ENCODE measurements at regions not wholly inside any gene's neighbourhood (a gene's known extent, or its start where the extent isn't known, plus 50 kb on each side); places are given as distances from the start of the nearest gene placed in this dataset.

- TF ChIP-seq CBX5 (IDR thresholded peaks at IDR 0.05; ENCODE audit: low read depth), result no peak
- TF ChIP-seq NR2C1 (IDR thresholded peaks at IDR 0.05), result no peak
- TF ChIP-seq MTA3 (IDR thresholded peaks at IDR 0.05; ENCODE audit: borderline replicate concordance, low read length), result peak; percentile 86; the same call in 1 of the 2 replicates
- TF ChIP-seq ZNF384 (IDR thresholded peaks at IDR 0.05; ENCODE audit: borderline replicate concordance, low read depth, low read length), result no peak
- no peak for TF ChIP-seq BRCA1 (IDR thresholded peaks at IDR 0.05; ENCODE audit: low read depth, low read length)
- peak; percentile 95 for TF ChIP-seq ATF7 (IDR thresholded peaks at IDR 0.05; ENCODE audit: low read depth)
- TF ChIP-seq FOXK2 (IDR thresholded peaks at IDR 0.05), result no peak
- TF ChIP-seq YY1 (IDR thresholded peaks at IDR 0.05; ENCODE audit: low read depth, low read length), result no peak
- TF ChIP-seq RAD51 (IDR thresholded peaks at IDR 0.05), result no peak
- TF ChIP-seq PBX3 (IDR thresholded peaks at IDR 0.05; ENCODE audit: insufficient replicate concordance, low read depth, low read length), result no peak
- TF ChIP-seq CTCF (IDR thresholded peaks at IDR 0.05 in 2 of 3, conservative IDR thresholded peaks at IDR 0.05 in 1 of 3; ENCODE audit: control insufficient read depth in 2 of 3, extremely low read depth in 1 of 3, insufficient read depth in 1 of 3, low read depth in 3 of 3, low read length in 3 of 3), result no peak
- TF ChIP-seq ESRRA (IDR thresholded peaks at IDR 0.05; ENCODE audit: low read length), result no peak
- TF ChIP-seq TCF12 (IDR thresholded peaks at IDR 0.05; ENCODE audit: low read depth, low read length), result no peak
- TF ChIP-seq MTA2 (IDR thresholded peaks at IDR 0.05; ENCODE audit: low read depth), result peak; percentile 94
- no peak for TF ChIP-seq E2F4 (IDR thresholded peaks at IDR 0.05; ENCODE audit: low read depth, low read length)
- no peak for TF ChIP-seq ZNF274 (IDR thresholded peaks at IDR 0.05; ENCODE audit: insufficient read depth, insufficient read length)
- TF ChIP-seq ZNF207 (IDR thresholded peaks at IDR 0.05; ENCODE audit: borderline replicate concordance), result no peak
- TF ChIP-seq BHLHE40 (IDR thresholded peaks at IDR 0.05; ENCODE audit: borderline replicate concordance in 1 of 2, low read depth in 2 of 2, low read length in 1 of 2), result peak; percentile 26 to 54; a peak in 1 of 4 replicates
- no peak for TF ChIP-seq TAF1 (IDR thresholded peaks at IDR 0.05; ENCODE audit: borderline replicate concordance, low read depth, low read length)
- no peak for TF ChIP-seq SMARCA5 (IDR thresholded peaks at IDR 0.05)
- TF ChIP-seq TARDBP (IDR thresholded peaks at IDR 0.05; ENCODE audit: borderline replicate concordance), result no peak
- no peak for TF ChIP-seq SREBF1 (IDR thresholded peaks at IDR 0.05; ENCODE audit: low read length)
- no peak for TF ChIP-seq PRDM15 (CRISPR knock-in tag; IDR thresholded peaks at IDR 0.05)
- TF ChIP-seq ATF2 (IDR thresholded peaks at IDR 0.05; ENCODE audit: low read length), result peak; percentile 95
These were observed 833.2 kb upstream of the CHAC2 start (continued) for GRCh38 chr2:52934323-52934898.
